Caco-2 (cell line): ENCODE measurements at regions not wholly inside any gene's neighbourhood (a gene's known extent, or its start where the extent isn't known, plus 50 kb on each side); places are given as distances from the start of the nearest gene placed in this dataset.

Experiments used
- BruUV-seq: library from RNA; stranded (reverse); fragments of 400-500 nt; replicated peaks from 2 replicates; lab custom pipeline; 2021; lab: Mats Ljungman, UMichigan
- CTCF ChIA-PET: fragments of 300-600 bp; sonication (Branson Sonifier 250); formaldehyde crosslinking; loops from one replicate; lab custom pipeline; 2022; ENCODE audit warnings: antibody characterized with exemption; lab: Charles Lee
- POLR2A ChIA-PET: fragments of 300-600 bp; sonication (Branson Sonifier 250); formaldehyde crosslinking; loops from one replicate; lab custom pipeline; 2022; ENCODE audit warnings: antibody characterized with exemption; lab: Charles Lee
- DNase-seq, 2 experiments: peaks; one replicate each; pipeline versions ENCODE4 v3.0.0 to v3.0.0-alpha.2; 2020 to 2022
- H3K27me3 ChIP-seq: replicated peaks from 2 replicates; pipeline ENCODE4 v1.6.0; 2011; ENCODE audit warnings: low read length; ENCODE audit not compliant: control insufficient read depth, insufficient read depth
- H3K36me3 ChIP-seq: 2 replicates; pipeline ENCODE4 v1.5.1; 2011; ENCODE audit warnings: low read length; ENCODE audit not compliant: control insufficient read depth, insufficient read depth
- H3K4me1 ChIP-seq: fragments of 250-450 bp; sonication (Bioruptor Pico); 2 replicates; pipeline ENCODE4 v1.5.1; 2020; ENCODE audit warnings: mild to moderate bottlenecking
- H3K4me3 ChIP-seq: 2 replicates; pipeline ENCODE4 v1.5.1; 2011; ENCODE audit warnings: low read depth, mild to moderate bottlenecking, control low read depth, low read length
- H3K9me3 ChIP-seq: fragments of 250-450 bp; sonication (Bioruptor Pico); 2 replicates; pipeline ENCODE4 v1.5.1; 2020; ENCODE audit warnings: mild to moderate bottlenecking, moderate library complexity
- H3K27ac Mint-ChIP-seq: one replicate; pipeline ENCODE4 v1.8.0; 2022; ENCODE audit warnings: mixed read lengths; ENCODE audit not compliant: unreplicated experiment
- H3K27me3 Mint-ChIP-seq: one replicate; pipeline ENCODE4 v1.8.0; 2022; ENCODE audit warnings: mixed read lengths; ENCODE audit not compliant: insufficient read depth, unreplicated experiment
- H3K36me3 Mint-ChIP-seq: one replicate; pipeline ENCODE4 v1.8.0; 2022; ENCODE audit warnings: mild to moderate bottlenecking, mixed read lengths; ENCODE audit not compliant: insufficient read depth, unreplicated experiment
- H3K4me1 Mint-ChIP-seq: one replicate; pipeline ENCODE4 v1.8.0; 2022; ENCODE audit warnings: low read depth, mixed read lengths; ENCODE audit not compliant: unreplicated experiment
- H3K4me3 Mint-ChIP-seq: one replicate; pipeline ENCODE4 v1.8.0; 2022; ENCODE audit warnings: mild to moderate bottlenecking, moderate library complexity, mixed read lengths; ENCODE audit not compliant: unreplicated experiment
- H3K9me3 Mint-ChIP-seq: one replicate; pipeline ENCODE4 v1.8.0; 2022; ENCODE audit warnings: mixed read lengths; ENCODE audit not compliant: unreplicated experiment
- intact Hi-C: fragments of 100-400 bp; cut with micrococcal nuclease; formaldehyde crosslinking; loops from one replicate; pipeline ENCODE4 v1.10.0; 2022; ENCODE audit not compliant: unreplicated experiment
- TF ChIP-seq, protein P1 (sequence below), 2 experiments: fragments of 200-600 bp in 1 of 2; IDR thresholded peaks; 1 replicate in 1 of 2; 2 replicates in 1 of 2; pipeline versions ENCODE4 v1.5.1 to v1.8.0; 2011 to 2022; ENCODE audit warnings: antibody characterized with exemption in 1 of 2, control low read depth in 1 of 2, inconsistent platforms in 1 of 2, low read depth in 1 of 2, low read length in 1 of 2, mild to moderate bottlenecking in 1 of 2, moderate library complexity in 1 of 2; ENCODE audit not compliant: insufficient read depth in 1 of 2, severe bottlenecking in 1 of 2, unreplicated experiment in 1 of 2

DNA sequence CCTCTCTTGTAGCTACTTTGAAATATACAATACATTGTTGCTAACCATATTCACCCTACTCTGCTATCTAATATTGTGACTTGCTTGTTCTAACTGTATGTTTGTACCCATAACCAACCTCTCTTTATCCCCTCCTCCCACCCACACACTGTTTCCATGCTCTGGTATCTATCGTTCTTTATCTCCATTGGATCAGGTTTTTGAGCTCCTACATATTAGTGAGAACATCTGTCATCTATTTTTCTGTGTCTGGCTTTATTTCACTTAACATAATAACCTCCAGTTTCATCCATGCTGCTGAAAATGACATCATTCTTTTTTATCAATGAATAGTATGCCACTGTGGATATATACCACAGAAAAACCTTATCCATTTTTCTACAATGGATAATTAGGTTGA lies 1230.1 kb downstream of the PLA2G4A start:
- ChIA-PET CTCF (no interaction called here), POLR2A (no interaction called here)
- no TSS peak for BruUV-seq
- Histone ChIP-seq H3K9me3 (no peaks in the 10 kb centered on the region), H3K4me1 (no peaks in the 10 kb centered on the region), H3K27me3 (no peaks in the 10 kb centered on the region), H3K36me3 (no peaks in the 10 kb centered on the region), H3K4me3 (no peak overlapping the region)
- DNase-seq, result no peak
- H3K36me3 Mint-ChIP-seq, result no peaks in the 10 kb centered on the region
- intact Hi-C loops, result no loop called here
- H3K4me3 Mint-ChIP-seq, result no peak overlapping the region
- TF ChIP-seq, protein P1, sequence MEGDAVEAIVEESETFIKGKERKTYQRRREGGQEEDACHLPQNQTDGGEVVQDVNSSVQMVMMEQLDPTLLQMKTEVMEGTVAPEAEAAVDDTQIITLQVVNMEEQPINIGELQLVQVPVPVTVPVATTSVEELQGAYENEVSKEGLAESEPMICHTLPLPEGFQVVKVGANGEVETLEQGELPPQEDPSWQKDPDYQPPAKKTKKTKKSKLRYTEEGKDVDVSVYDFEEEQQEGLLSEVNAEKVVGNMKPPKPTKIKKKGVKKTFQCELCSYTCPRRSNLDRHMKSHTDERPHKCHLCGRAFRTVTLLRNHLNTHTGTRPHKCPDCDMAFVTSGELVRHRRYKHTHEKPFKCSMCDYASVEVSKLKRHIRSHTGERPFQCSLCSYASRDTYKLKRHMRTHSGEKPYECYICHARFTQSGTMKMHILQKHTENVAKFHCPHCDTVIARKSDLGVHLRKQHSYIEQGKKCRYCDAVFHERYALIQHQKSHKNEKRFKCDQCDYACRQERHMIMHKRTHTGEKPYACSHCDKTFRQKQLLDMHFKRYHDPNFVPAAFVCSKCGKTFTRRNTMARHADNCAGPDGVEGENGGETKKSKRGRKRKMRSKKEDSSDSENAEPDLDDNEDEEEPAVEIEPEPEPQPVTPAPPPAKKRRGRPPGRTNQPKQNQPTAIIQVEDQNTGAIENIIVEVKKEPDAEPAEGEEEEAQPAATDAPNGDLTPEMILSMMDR (IDR thresholded peaks at IDR 0.05; ENCODE audit: insufficient read depth in 1 of 2, low read depth in 1 of 2, low read length in 1 of 2, severe bottlenecking in 1 of 2, unreplicated experiment in 1 of 2), result no peak
- H3K4me1 Mint-ChIP-seq, result no peaks in the 10 kb centered on the region
- H3K27me3 Mint-ChIP-seq, result no peaks in the 10 kb centered on the region
- H3K27ac Mint-ChIP-seq, result no peak overlapping the region
- H3K9me3 Mint-ChIP-seq, result no peaks in the 10 kb centered on the region

DNA sequence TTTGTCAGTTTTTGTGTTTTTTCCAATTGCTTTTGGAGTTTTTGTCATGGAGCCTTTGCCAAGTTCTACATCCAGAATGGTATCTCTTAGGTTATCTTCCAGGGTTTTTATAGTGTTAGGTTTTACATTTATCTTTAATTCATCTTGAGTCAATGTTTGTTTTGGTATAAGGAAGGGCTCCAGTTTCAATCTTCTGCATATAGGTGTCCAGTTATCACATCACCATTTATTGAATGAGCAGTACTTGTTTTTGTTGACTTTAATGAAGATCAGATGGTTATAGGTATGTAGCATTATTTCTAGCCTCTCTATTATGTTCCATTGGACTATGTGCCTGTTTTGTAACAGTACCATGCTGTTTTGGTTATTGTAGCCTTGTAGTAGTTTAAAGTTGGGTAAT lies 1233.1 kb downstream of the PLA2G4A start:
- H3K36me3 ChIP-seq, result no peaks in the 10 kb centered on the region
- H3K4me3 Mint-ChIP-seq, result no peak overlapping the region
- no peaks in the 10 kb centered on the region for H3K36me3 Mint-ChIP-seq
- H3K4me1 Mint-ChIP-seq, result no peaks in the 10 kb centered on the region
- H3K9me3 ChIP-seq, result no peaks in the 10 kb centered on the region
- CTCF ChIA-PET, result no interaction called here
- TF ChIP-seq, protein P1 (IDR thresholded peaks at IDR 0.05; ENCODE audit: insufficient read depth in 1 of 2, low read depth in 1 of 2, low read length in 1 of 2, severe bottlenecking in 1 of 2, unreplicated experiment in 1 of 2), result no peak
- BruUV-seq, result no TSS peak
- H3K9me3 Mint-ChIP-seq, result no peaks in the 10 kb centered on the region
- no peaks in the 10 kb centered on the region for H3K4me1 ChIP-seq
- H3K27me3 ChIP-seq, result no peaks in the 10 kb centered on the region
- H3K27me3 Mint-ChIP-seq, result no peaks in the 10 kb centered on the region
- H3K27ac Mint-ChIP-seq, result no peak overlapping the region
- DNase-seq, result no peak
- no peak overlapping the region for H3K4me3 ChIP-seq
- POLR2A ChIA-PET, result no interaction called here
- intact Hi-C loops, result no loop called here

DNA sequence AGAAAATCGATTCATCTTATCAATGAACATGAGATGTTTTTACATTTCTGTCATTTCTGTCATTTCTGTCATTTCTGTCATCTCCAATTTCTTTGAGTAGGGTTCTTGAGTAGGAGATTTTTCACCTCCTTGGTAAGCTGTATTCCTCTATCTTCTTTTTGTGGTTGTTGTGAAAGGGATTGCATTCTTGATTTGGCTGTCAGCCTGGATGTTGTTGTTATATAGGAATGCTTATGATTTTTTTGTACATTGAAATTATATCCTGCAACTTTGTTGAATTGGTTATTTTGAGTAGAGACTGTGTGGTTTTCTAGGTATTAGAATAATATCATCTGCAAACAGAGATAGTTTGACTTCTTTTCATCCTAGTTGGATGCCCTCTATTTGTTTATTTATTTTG lies 1233.7 kb downstream of the PLA2G4A start:
- no peaks in the 10 kb centered on the region for H3K4me1 Mint-ChIP-seq
- intact Hi-C loops, result no loop called here
- Histone ChIP-seq H3K9me3 (no peaks in the 10 kb centered on the region), H3K4me3 (no peak overlapping the region), H3K36me3 (no peaks in the 10 kb centered on the region), H3K4me1 (no peaks in the 10 kb centered on the region), H3K27me3 (no peaks in the 10 kb centered on the region)
- TF ChIP-seq, protein P1 (IDR thresholded peaks at IDR 0.05; ENCODE audit: insufficient read depth in 1 of 2, low read depth in 1 of 2, low read length in 1 of 2, severe bottlenecking in 1 of 2, unreplicated experiment in 1 of 2), result no peak
- H3K36me3 Mint-ChIP-seq, result no peaks in the 10 kb centered on the region
- no TSS peak for BruUV-seq
- no peaks in the 10 kb centered on the region for H3K9me3 Mint-ChIP-seq
- no peak overlapping the region for H3K27ac Mint-ChIP-seq
- H3K27me3 Mint-ChIP-seq, result no peaks in the 10 kb centered on the region
- DNase-seq, result no peak
- ChIA-PET POLR2A (no interaction called here), CTCF (no interaction called here)
- H3K4me3 Mint-ChIP-seq, result no peak overlapping the region
